H9 (cell line): ENCODE measurements at regions not wholly inside any gene's neighbourhood (a gene's known extent, or its start where the extent isn't known, plus 50 kb on each side); places are given as distances from the start of the nearest gene placed in this dataset.

Experiments
- DNase-seq: peaks from one replicate; pipeline ENCODE4 v3.0.0-alpha.2; 2017
- H2AFZ ChIP-seq: one replicate; pipeline ENCODE4 v1.6.1; 2013; ENCODE audit warnings: mild to moderate bottlenecking, low read length, control low read depth, moderate library complexity
- H2AK5ac ChIP-seq: 2 replicates; pipeline ENCODE4 v1.6.1; 2013; ENCODE audit warnings: low read length, control low read depth, mixed read lengths; ENCODE audit not compliant: insufficient read length
- H2BK120ac ChIP-seq: one replicate; pipeline ENCODE4 v1.6.1; 2013; ENCODE audit warnings: low read depth, mild to moderate bottlenecking, low read length, control low read depth, inconsistent platforms; ENCODE audit not compliant: poor library complexity, severe bottlenecking
- H2BK12ac ChIP-seq: 2 replicates; pipeline ENCODE4 v1.6.1; 2013; ENCODE audit warnings: low read length, control low read depth, mixed read lengths, low read depth; ENCODE audit not compliant: insufficient read length
- H2BK15ac ChIP-seq: 2 replicates; pipeline ENCODE4 v1.6.1; 2013; ENCODE audit warnings: low read depth, low read length, control low read depth
- H2BK20ac ChIP-seq: one replicate; pipeline ENCODE4 v1.6.1; 2013; ENCODE audit warnings: low read depth, mild to moderate bottlenecking, low read length, control low read depth, inconsistent platforms; ENCODE audit not compliant: poor library complexity, severe bottlenecking
- H2BK5ac ChIP-seq: 2 replicates; pipeline ENCODE4 v1.6.1; 2013; ENCODE audit warnings: low read length, control low read depth, mixed read lengths; ENCODE audit not compliant: insufficient read length
- H3K14ac ChIP-seq: 2 replicates; pipeline ENCODE4 v1.6.1; 2013; ENCODE audit warnings: low read length, control low read depth; ENCODE audit not compliant: insufficient read depth
- H3K18ac ChIP-seq: 2 replicates; pipeline ENCODE4 v1.6.1; 2013; ENCODE audit warnings: low read depth, mild to moderate bottlenecking, mixed read lengths, low read length, control low read depth; ENCODE audit not compliant: insufficient read length
- H3K23ac ChIP-seq: 2 replicates; pipeline ENCODE4 v1.6.1; 2013; ENCODE audit warnings: low read length, control low read depth, mixed read lengths, low read depth; ENCODE audit not compliant: insufficient read length
- H3K23me2 ChIP-seq: 2 replicates; pipeline ENCODE4 v1.6.1; 2013; ENCODE audit warnings: low read depth, mild to moderate bottlenecking, mixed read lengths, low read length, control low read depth; ENCODE audit not compliant: insufficient read length, poor library complexity, severe bottlenecking
- H3K27ac ChIP-seq: 2 replicates; pipeline ENCODE4 v1.5.1; 2013; ENCODE audit warnings: low read length, control low read depth, mixed read lengths, low read depth; ENCODE audit not compliant: insufficient read length
- H3K27me3 ChIP-seq: 2 replicates; pipeline ENCODE4 v1.6.1; 2013; ENCODE audit warnings: low read length, control low read depth, inconsistent platforms; ENCODE audit not compliant: insufficient read depth
- H3K4ac ChIP-seq: 2 replicates; pipeline ENCODE4 v1.6.1; 2013; ENCODE audit warnings: low read depth, mild to moderate bottlenecking, control low read depth, inconsistent platforms, low read length, moderate library complexity
- H3K4me1 ChIP-seq: 2 replicates; pipeline ENCODE4 v1.6.1; 2013; ENCODE audit warnings: low read length, control low read depth, inconsistent platforms; ENCODE audit not compliant: insufficient read depth
- H3K4me2 ChIP-seq: 2 replicates; pipeline ENCODE4 v1.6.1; 2013; ENCODE audit warnings: low read length, control low read depth, mixed read lengths; ENCODE audit not compliant: insufficient read length, insufficient read depth
- H3K56ac ChIP-seq: 2 replicates; pipeline ENCODE4 v1.6.1; 2013; ENCODE audit warnings: low read depth, mild to moderate bottlenecking, mixed read lengths, low read length, control low read depth; ENCODE audit not compliant: insufficient read length
- H3K79me1 ChIP-seq: 2 replicates; pipeline ENCODE4 v1.6.1; 2013; ENCODE audit warnings: low read depth, mild to moderate bottlenecking, moderate library complexity, low read length, control low read depth, inconsistent platforms; ENCODE audit not compliant: insufficient read depth, poor library complexity, severe bottlenecking
- H3K79me2 ChIP-seq: 2 replicates; pipeline ENCODE4 v1.6.1; 2013; ENCODE audit warnings: low read length, control low read depth, inconsistent platforms; ENCODE audit not compliant: insufficient read depth
- H3K9ac ChIP-seq: 2 replicates; pipeline ENCODE4 v1.6.1; 2013; ENCODE audit warnings: low read length, control low read depth, mixed read lengths; ENCODE audit not compliant: insufficient read length; ENCODE audit errors: extremely low read depth
- H3K9me3 ChIP-seq: one replicate; pipeline ENCODE4 v1.6.1; 2013; ENCODE audit warnings: low read depth, low read length, inconsistent platforms; ENCODE audit not compliant: control insufficient read depth
- H3T11ph ChIP-seq: one replicate; pipeline ENCODE4 v1.6.1; 2013; ENCODE audit warnings: mild to moderate bottlenecking, low read length, control low read depth, inconsistent platforms
- H4K20me1 ChIP-seq: one replicate; pipeline ENCODE4 v1.6.1; 2013; ENCODE audit not compliant: control insufficient read depth, insufficient read length, insufficient read depth
- H4K5ac ChIP-seq: 2 replicates; pipeline ENCODE4 v1.6.1; 2013; ENCODE audit warnings: low read depth, mild to moderate bottlenecking, mixed read lengths, low read length, control low read depth; ENCODE audit not compliant: insufficient read length
- H4K8ac ChIP-seq: replicated peaks from 2 replicates; pipeline ENCODE4 v1.6.1; 2013; ENCODE audit warnings: low read length, control low read depth, mixed read lengths, low read depth; ENCODE audit not compliant: insufficient read length
- H4K91ac ChIP-seq: 2 replicates; pipeline ENCODE4 v1.6.1; 2013; ENCODE audit warnings: low read depth, mild to moderate bottlenecking, moderate library complexity, mixed read lengths, low read length, control low read depth; ENCODE audit not compliant: insufficient read length
- H3K27ac Mint-ChIP-seq, 3 experiments: 2 replicates in 2 of 3; 3 replicates in 1 of 3; pipeline ENCODE4 v1.8.0; 2020 to 2021; ENCODE audit warnings: mixed read lengths in 3 of 3, mild to moderate bottlenecking in 1 of 3, moderate library complexity in 1 of 3
- H3K27me3 Mint-ChIP-seq: 2 replicates; pipeline ENCODE4 v1.8.0; 2021; ENCODE audit warnings: low read depth, mild to moderate bottlenecking, moderate library complexity, mixed read lengths
- H3K36me3 Mint-ChIP-seq, 3 experiments: 2 replicates in 2 of 3; 3 replicates in 1 of 3; pipeline ENCODE4 v1.8.0; 2020 to 2021; ENCODE audit warnings: low read depth in 3 of 3, mixed read lengths in 3 of 3; ENCODE audit not compliant: insufficient read depth in 1 of 3
- H3K4me1 Mint-ChIP-seq, 2 experiments: 2 replicates each; pipeline ENCODE4 v1.8.0; 2020; ENCODE audit warnings: mixed read lengths in 2 of 2
- H3K4me3 Mint-ChIP-seq, 2 experiments: 2 replicates in 1 of 2; 3 replicates in 1 of 2; pipeline ENCODE4 v1.8.0; 2020 to 2021; ENCODE audit warnings: mild to moderate bottlenecking in 2 of 2, mixed read lengths in 2 of 2, moderate library complexity in 1 of 2
- H3K9me3 Mint-ChIP-seq, 2 experiments: 2 replicates in 1 of 2; 3 replicates in 1 of 2; pipeline ENCODE4 v1.8.0; 2020; ENCODE audit warnings: mild to moderate bottlenecking in 2 of 2, mixed read lengths in 2 of 2, moderate library complexity in 1 of 2
- CTCF ChIP-seq: fragments of 200-600 bp; sonication (generic); conservative IDR thresholded peaks from 3 replicates; pipeline ENCODE4 v1.8.0; 2021; ENCODE audit warnings: antibody characterized with exemption, mild to moderate bottlenecking
- WGBS: extraction: QIAGEN DNeasy Blood & Tissue Kit; methylation state at CpG from one replicate; pipeline ENCODE4 v1.1.7; 2013; ENCODE audit warnings: missing lambda C conversion rate, low lambda C conversion rate, mixed read lengths; ENCODE audit not compliant: insufficient read length; ENCODE audit errors: extremely low coverage; 5-methylcytosine and 5-hydroxymethylcytosine counted together

- Mint-ChIP-seq H3K36me3 (no peaks in the 10 kb centered on the region), H3K4me3 (no peak overlapping the region), H3K27ac (no peak overlapping the region), H3K27me3 (no peaks in the 10 kb centered on the region), H3K9me3 (no peaks in the 10 kb centered on the region), H3K4me1 (no peaks in the 10 kb centered on the region)
- H3K79me1 ChIP-seq, result no peaks in the 10 kb centered on the region
- no peak overlapping the region for H3K18ac ChIP-seq
- H3K9ac ChIP-seq, result no peak overlapping the region
- no peak overlapping the region for H3K4me2 ChIP-seq
- H2BK20ac ChIP-seq, result no peak overlapping the region
- no peak for TF ChIP-seq CTCF
- no peak overlapping the region for H3K4ac ChIP-seq
- no peak overlapping the region for H2BK5ac ChIP-seq
- no peak overlapping the region for H2AFZ ChIP-seq
- no peak for DNase-seq
- H3K23ac ChIP-seq, result no peak overlapping the region
- H4K91ac ChIP-seq, result no peak overlapping the region
- H4K8ac ChIP-seq, result no peak overlapping the region
- no peaks in the 10 kb centered on the region for H3K23me2 ChIP-seq
- no peak overlapping the region for H2AK5ac ChIP-seq
- no peak overlapping the region for H2BK12ac ChIP-seq
- H3K27ac ChIP-seq, result no peak overlapping the region
- no peaks in the 10 kb centered on the region for H4K20me1 ChIP-seq
- no peak overlapping the region for H2BK15ac ChIP-seq
- H3T11ph ChIP-seq, result no peak overlapping the region
- no peak overlapping the region for H2BK120ac ChIP-seq
- H3K27me3 ChIP-seq, result no peaks in the 10 kb centered on the region
- H3K79me2 ChIP-seq, result no peaks in the 10 kb centered on the region
- no CpG with 5 or more reads among the region's 1 CpG for WGBS
- no peak overlapping the region for H3K56ac ChIP-seq
- H4K5ac ChIP-seq, result no peak overlapping the region
- H3K4me1 ChIP-seq, result no peaks in the 10 kb centered on the region
- no peak overlapping the region for H3K14ac ChIP-seq
- no peaks in the 10 kb centered on the region for H3K9me3 ChIP-seq
Observed at GRCh38 chr13:88754141-88754540, 1083.0 kb downstream of the SLITRK5 start.
